Hepatocyte (in vitro differentiated cells): ENCODE measurements at regions not wholly inside any gene's neighbourhood (a gene's known extent, or its start where the extent isn't known, plus 50 kb on each side); places are given as distances from the start of the nearest gene placed in this dataset.

ENCODE experiments used
- DNase-seq: peaks from one replicate; pipeline ENCODE4 v3.0.0-alpha.2; 2016; ENCODE audit warnings: low spot score
- H2AFZ ChIP-seq: fragments of 200-600 bp; sonication (generic); 2 replicates; pipeline ENCODE4 v1.6.0; 2016; ENCODE audit warnings: antibody characterized with exemption, mild to moderate bottlenecking
- H3K27ac ChIP-seq: fragments of 200-600 bp; sonication (generic); 2 replicates; pipeline ENCODE4 v1.5.1; 2016; ENCODE audit warnings: mild to moderate bottlenecking
- H3K27me3 ChIP-seq: fragments of 200-600 bp; sonication (generic); 2 replicates; pipeline ENCODE4 v1.6.1; 2016
- H3K36me3 ChIP-seq: fragments of 200-600 bp; sonication (generic); replicated peaks from 2 replicates; pipeline ENCODE4 v1.5.1; 2016; ENCODE audit warnings: low read depth; ENCODE audit not compliant: insufficient read depth
- H3K4me1 ChIP-seq: fragments of 200-600 bp; sonication (generic); 2 replicates; pipeline ENCODE4 v1.5.1; 2016; ENCODE audit warnings: mild to moderate bottlenecking, moderate library complexity; ENCODE audit not compliant: insufficient read depth
- H3K4me2 ChIP-seq: fragments of 200-600 bp; sonication (generic); 2 replicates; pipeline ENCODE4 v1.6.0; 2016
- H3K4me3 ChIP-seq: fragments of 200-600 bp; sonication (generic); 2 replicates; pipeline ENCODE4 v1.5.1; 2016; ENCODE audit warnings: mild to moderate bottlenecking
- H3K79me2 ChIP-seq: fragments of 200-600 bp; sonication (generic); 2 replicates; pipeline ENCODE4 v1.6.0; 2017; ENCODE audit warnings: mild to moderate bottlenecking
- H3K9me2 ChIP-seq: fragments of 200-600 bp; sonication (generic); replicated peaks from 2 replicates; pipeline ENCODE4 v1.6.0; 2017; ENCODE audit warnings: mild to moderate bottlenecking; ENCODE audit not compliant: insufficient read depth
- H3K9me3 ChIP-seq: fragments of 200-600 bp; sonication (generic); 2 replicates; pipeline ENCODE4 v1.5.1; 2016; ENCODE audit warnings: low read depth, mild to moderate bottlenecking
- H4K20me1 ChIP-seq: fragments of 200-600 bp; sonication (generic); 2 replicates; pipeline ENCODE4 v1.6.0; 2016; ENCODE audit warnings: mild to moderate bottlenecking; ENCODE audit not compliant: insufficient read depth, poor library complexity, severe bottlenecking
- CTCF ChIP-seq: fragments of 200-600 bp; sonication (generic); IDR thresholded peaks from 2 replicates; pipeline ENCODE4 v1.5.1; 2016; ENCODE audit warnings: antibody characterized with exemption, mild to moderate bottlenecking; ENCODE audit not compliant: poor library complexity
- EZH2 ChIP-seq: fragments of 200-600 bp; sonication (generic); IDR thresholded peaks from 2 replicates; pipeline ENCODE4 v1.6.1; 2016; ENCODE audit warnings: antibody characterized with exemption, mild to moderate bottlenecking, borderline replicate concordance
- EZH2phosphoT487 ChIP-seq: fragments of 200-600 bp; sonication (generic); IDR thresholded peaks from one replicate; pipeline ENCODE4 v1.6.1; 2018; ENCODE audit warnings: antibody characterized with exemption, mild to moderate bottlenecking, low read depth, moderate library complexity; ENCODE audit not compliant: unreplicated experiment, severe bottlenecking
- WGBS: methylation state at CpG from one replicate; pipeline ENCODE4 v1.1.6; 2016; ENCODE audit warnings: low lambda C conversion rate; ENCODE audit errors: missing lambda C conversion rate; 5-methylcytosine and 5-hydroxymethylcytosine counted together

GRCh38 chr1:232428786-232429530, 201.0 kb downstream of the SIPA1L2 start:
- no peaks in the 10 kb centered on the region for H3K9me3 ChIP-seq
- no peaks in the 10 kb centered on the region for H3K27me3 ChIP-seq
- TF ChIP-seq EZH2phosphoT487 (no peak), CTCF (no peak), EZH2 (no peak)
- WGBS: 53% methylated on average over 13 of the region's 13 CpGs
- peaks cover 11% of the 10 kb centered on the region for H3K4me1 ChIP-seq
- H3K27ac ChIP-seq: peak overlapping the region; percentile 2
- no peak overlapping the region for H3K4me3 ChIP-seq
- peak; percentile 24 for DNase-seq
- no peaks in the 10 kb centered on the region for H3K9me2 ChIP-seq
- H3K36me3 ChIP-seq: no peaks in the 10 kb centered on the region
- H4K20me1 ChIP-seq: no peaks in the 10 kb centered on the region
- H3K4me2 ChIP-seq: peak overlapping the region; percentile 6
- H3K79me2 ChIP-seq: no peaks in the 10 kb centered on the region
- no peak overlapping the region for H2AFZ ChIP-seq

- no peak overlapping the region for H2AFZ ChIP-seq
- H3K27me3 ChIP-seq: no peaks in the 10 kb centered on the region
- no peak overlapping the region for H3K27ac ChIP-seq
- H3K79me2 ChIP-seq: no peaks in the 10 kb centered on the region
- H3K4me3 ChIP-seq: no peak overlapping the region
- DNase-seq: no peak
- no peaks in the 10 kb centered on the region for H3K9me2 ChIP-seq
- no peaks in the 10 kb centered on the region for H4K20me1 ChIP-seq
- TF ChIP-seq EZH2: no peak
- TF ChIP-seq CTCF: no peak
- no peak for TF ChIP-seq EZH2phosphoT487
- WGBS: 82% methylated on average over 3 of the region's 3 CpGs
- no peak overlapping the region for H3K4me2 ChIP-seq
- no peaks in the 10 kb centered on the region for H3K9me3 ChIP-seq
- peaks cover 11% of the 10 kb centered on the region for H3K4me1 ChIP-seq
- H3K36me3 ChIP-seq: no peaks in the 10 kb centered on the region
These were observed 201.8 kb downstream of the SIPA1L2 start for GRCh38 chr1:232428036-232428645.

GRCh38 chr1:232426801-232427200, 203.1 kb downstream of the SIPA1L2 start:
- no peaks in the 10 kb centered on the region for H3K27me3 ChIP-seq
- H3K9me2 ChIP-seq: no peaks in the 10 kb centered on the region
- peaks cover 11% of the 10 kb centered on the region for H3K4me1 ChIP-seq
- no peak for DNase-seq
- H3K79me2 ChIP-seq: no peaks in the 10 kb centered on the region
- no peaks in the 10 kb centered on the region for H3K36me3 ChIP-seq
- no peak for TF ChIP-seq CTCF
- H3K4me3 ChIP-seq: no peak overlapping the region
- no peak overlapping the region for H3K27ac ChIP-seq
- H4K20me1 ChIP-seq: no peaks in the 10 kb centered on the region
- no peak overlapping the region for H2AFZ ChIP-seq
- no peak overlapping the region for H3K4me2 ChIP-seq
- H3K9me3 ChIP-seq: no peaks in the 10 kb centered on the region
